H9 (cell line): ENCODE measurements at regions not wholly inside any gene's neighbourhood (a gene's known extent, or its start where the extent isn't known, plus 50 kb on each side); places are given as distances from the start of the nearest gene placed in this dataset.

Experiments
- DNase-seq: peaks from one replicate; pipeline ENCODE4 v3.0.0-alpha.2; 2017
- H2AFZ ChIP-seq: one replicate; pipeline ENCODE4 v1.6.1; 2013; ENCODE audit warnings: mild to moderate bottlenecking, low read length, control low read depth, moderate library complexity
- H2AK5ac ChIP-seq: 2 replicates; pipeline ENCODE4 v1.6.1; 2013; ENCODE audit warnings: low read length, control low read depth, mixed read lengths; ENCODE audit not compliant: insufficient read length
- H2BK120ac ChIP-seq: one replicate; pipeline ENCODE4 v1.6.1; 2013; ENCODE audit warnings: low read depth, mild to moderate bottlenecking, low read length, control low read depth, inconsistent platforms; ENCODE audit not compliant: poor library complexity, severe bottlenecking
- H2BK12ac ChIP-seq: 2 replicates; pipeline ENCODE4 v1.6.1; 2013; ENCODE audit warnings: low read length, control low read depth, mixed read lengths, low read depth; ENCODE audit not compliant: insufficient read length
- H2BK15ac ChIP-seq: 2 replicates; pipeline ENCODE4 v1.6.1; 2013; ENCODE audit warnings: low read depth, low read length, control low read depth
- H2BK20ac ChIP-seq: one replicate; pipeline ENCODE4 v1.6.1; 2013; ENCODE audit warnings: low read depth, mild to moderate bottlenecking, low read length, control low read depth, inconsistent platforms; ENCODE audit not compliant: poor library complexity, severe bottlenecking
- H2BK5ac ChIP-seq: 2 replicates; pipeline ENCODE4 v1.6.1; 2013; ENCODE audit warnings: low read length, control low read depth, mixed read lengths; ENCODE audit not compliant: insufficient read length
- H3K14ac ChIP-seq: 2 replicates; pipeline ENCODE4 v1.6.1; 2013; ENCODE audit warnings: low read length, control low read depth; ENCODE audit not compliant: insufficient read depth
- H3K18ac ChIP-seq: 2 replicates; pipeline ENCODE4 v1.6.1; 2013; ENCODE audit warnings: low read depth, mild to moderate bottlenecking, mixed read lengths, low read length, control low read depth; ENCODE audit not compliant: insufficient read length
- H3K23ac ChIP-seq: 2 replicates; pipeline ENCODE4 v1.6.1; 2013; ENCODE audit warnings: low read length, control low read depth, mixed read lengths, low read depth; ENCODE audit not compliant: insufficient read length
- H3K23me2 ChIP-seq: 2 replicates; pipeline ENCODE4 v1.6.1; 2013; ENCODE audit warnings: low read depth, mild to moderate bottlenecking, mixed read lengths, low read length, control low read depth; ENCODE audit not compliant: insufficient read length, poor library complexity, severe bottlenecking
- H3K27ac ChIP-seq: 2 replicates; pipeline ENCODE4 v1.5.1; 2013; ENCODE audit warnings: low read length, control low read depth, mixed read lengths, low read depth; ENCODE audit not compliant: insufficient read length
- H3K27me3 ChIP-seq: 2 replicates; pipeline ENCODE4 v1.6.1; 2013; ENCODE audit warnings: low read length, control low read depth, inconsistent platforms; ENCODE audit not compliant: insufficient read depth
- H3K4ac ChIP-seq: 2 replicates; pipeline ENCODE4 v1.6.1; 2013; ENCODE audit warnings: low read depth, mild to moderate bottlenecking, control low read depth, inconsistent platforms, low read length, moderate library complexity
- H3K4me1 ChIP-seq: 2 replicates; pipeline ENCODE4 v1.6.1; 2013; ENCODE audit warnings: low read length, control low read depth, inconsistent platforms; ENCODE audit not compliant: insufficient read depth
- H3K4me2 ChIP-seq: 2 replicates; pipeline ENCODE4 v1.6.1; 2013; ENCODE audit warnings: low read length, control low read depth, mixed read lengths; ENCODE audit not compliant: insufficient read length, insufficient read depth
- H3K56ac ChIP-seq: 2 replicates; pipeline ENCODE4 v1.6.1; 2013; ENCODE audit warnings: low read depth, mild to moderate bottlenecking, mixed read lengths, low read length, control low read depth; ENCODE audit not compliant: insufficient read length
- H3K79me1 ChIP-seq: 2 replicates; pipeline ENCODE4 v1.6.1; 2013; ENCODE audit warnings: low read depth, mild to moderate bottlenecking, moderate library complexity, low read length, control low read depth, inconsistent platforms; ENCODE audit not compliant: insufficient read depth, poor library complexity, severe bottlenecking
- H3K79me2 ChIP-seq: 2 replicates; pipeline ENCODE4 v1.6.1; 2013; ENCODE audit warnings: low read length, control low read depth, inconsistent platforms; ENCODE audit not compliant: insufficient read depth
- H3K9ac ChIP-seq: 2 replicates; pipeline ENCODE4 v1.6.1; 2013; ENCODE audit warnings: low read length, control low read depth, mixed read lengths; ENCODE audit not compliant: insufficient read length; ENCODE audit errors: extremely low read depth
- H3K9me3 ChIP-seq: one replicate; pipeline ENCODE4 v1.6.1; 2013; ENCODE audit warnings: low read depth, low read length, inconsistent platforms; ENCODE audit not compliant: control insufficient read depth
- H3T11ph ChIP-seq: one replicate; pipeline ENCODE4 v1.6.1; 2013; ENCODE audit warnings: mild to moderate bottlenecking, low read length, control low read depth, inconsistent platforms
- H4K20me1 ChIP-seq: one replicate; pipeline ENCODE4 v1.6.1; 2013; ENCODE audit not compliant: control insufficient read depth, insufficient read length, insufficient read depth
- H4K5ac ChIP-seq: 2 replicates; pipeline ENCODE4 v1.6.1; 2013; ENCODE audit warnings: low read depth, mild to moderate bottlenecking, mixed read lengths, low read length, control low read depth; ENCODE audit not compliant: insufficient read length
- H4K8ac ChIP-seq: replicated peaks from 2 replicates; pipeline ENCODE4 v1.6.1; 2013; ENCODE audit warnings: low read length, control low read depth, mixed read lengths, low read depth; ENCODE audit not compliant: insufficient read length
- H4K91ac ChIP-seq: 2 replicates; pipeline ENCODE4 v1.6.1; 2013; ENCODE audit warnings: low read depth, mild to moderate bottlenecking, moderate library complexity, mixed read lengths, low read length, control low read depth; ENCODE audit not compliant: insufficient read length
- H3K27ac Mint-ChIP-seq, 3 experiments: 2 replicates in 2 of 3; 3 replicates in 1 of 3; pipeline ENCODE4 v1.8.0; 2020 to 2021; ENCODE audit warnings: mixed read lengths in 3 of 3, mild to moderate bottlenecking in 1 of 3, moderate library complexity in 1 of 3
- H3K27me3 Mint-ChIP-seq: 2 replicates; pipeline ENCODE4 v1.8.0; 2021; ENCODE audit warnings: low read depth, mild to moderate bottlenecking, moderate library complexity, mixed read lengths
- H3K36me3 Mint-ChIP-seq, 3 experiments: 2 replicates in 2 of 3; 3 replicates in 1 of 3; pipeline ENCODE4 v1.8.0; 2020 to 2021; ENCODE audit warnings: low read depth in 3 of 3, mixed read lengths in 3 of 3; ENCODE audit not compliant: insufficient read depth in 1 of 3
- H3K4me1 Mint-ChIP-seq, 2 experiments: 2 replicates each; pipeline ENCODE4 v1.8.0; 2020; ENCODE audit warnings: mixed read lengths in 2 of 2
- H3K4me3 Mint-ChIP-seq, 2 experiments: 2 replicates in 1 of 2; 3 replicates in 1 of 2; pipeline ENCODE4 v1.8.0; 2020 to 2021; ENCODE audit warnings: mild to moderate bottlenecking in 2 of 2, mixed read lengths in 2 of 2, moderate library complexity in 1 of 2
- H3K9me3 Mint-ChIP-seq, 2 experiments: 2 replicates in 1 of 2; 3 replicates in 1 of 2; pipeline ENCODE4 v1.8.0; 2020; ENCODE audit warnings: mild to moderate bottlenecking in 2 of 2, mixed read lengths in 2 of 2, moderate library complexity in 1 of 2
- CTCF ChIP-seq: fragments of 200-600 bp; sonication (generic); conservative IDR thresholded peaks from 3 replicates; pipeline ENCODE4 v1.8.0; 2021; ENCODE audit warnings: antibody characterized with exemption, mild to moderate bottlenecking
- WGBS: extraction: QIAGEN DNeasy Blood & Tissue Kit; methylation state at CpG from one replicate; pipeline ENCODE4 v1.1.7; 2013; ENCODE audit warnings: missing lambda C conversion rate, low lambda C conversion rate, mixed read lengths; ENCODE audit not compliant: insufficient read length; ENCODE audit errors: extremely low coverage; 5-methylcytosine and 5-hydroxymethylcytosine counted together

GRCh38 chr2:188193230-188193629 lies 98.4 kb upstream of the GULP1 start:
- Histone ChIP-seq H2BK12ac (no peak overlapping the region), H2BK5ac (no peak overlapping the region), H3K9ac (no peak overlapping the region), H4K8ac (no peak overlapping the region), H3K56ac (no peak overlapping the region), H3K27me3 (no peaks in the 10 kb centered on the region), H2AK5ac (no peak overlapping the region), H3T11ph (no peak overlapping the region), H4K20me1 (no peaks in the 10 kb centered on the region), H3K4me2 (no peak overlapping the region), H3K14ac (no peak overlapping the region), H3K9me3 (no peaks in the 10 kb centered on the region), H3K4me1 (peaks cover 3% of the 10 kb centered on the region; the same call in 1 of the 2 replicates), H2BK120ac (no peak overlapping the region), H4K5ac (no peak overlapping the region), H2AFZ (no peak overlapping the region), H2BK15ac (no peak overlapping the region), H2BK20ac (no peak overlapping the region), H3K23ac (no peak overlapping the region), H3K27ac (no peak overlapping the region), H3K23me2 (no peaks in the 10 kb centered on the region), H3K79me1 (no peaks in the 10 kb centered on the region), H3K79me2 (no peaks in the 10 kb centered on the region), H3K18ac (no peak overlapping the region), H3K4ac (no peak overlapping the region), H4K91ac (no peak overlapping the region)
- DNase-seq, result no peak
- no peak overlapping the region for H3K4me3 Mint-ChIP-seq
- H3K27ac Mint-ChIP-seq, result no peak overlapping the region
- no CpG with 5 or more reads among the region's 1 CpG for WGBS
- no peak for TF ChIP-seq CTCF
- peaks cover 10 to 11% of the 10 kb centered on the region in 2 experiments for H3K4me1 Mint-ChIP-seq
- no peaks in the 10 kb centered on the region; a peak in 1 of 7 replicates for H3K36me3 Mint-ChIP-seq
- no peaks in the 10 kb centered on the region for H3K27me3 Mint-ChIP-seq
- no peaks in the 10 kb centered on the region for H3K9me3 Mint-ChIP-seq
